Limb (tissue), 2 donors: ENCODE measurements at regions not wholly inside any gene's neighbourhood (a gene's known extent, or its start where the extent isn't known, plus 50 kb on each side); places are given as distances from the start of the nearest gene placed in this dataset.

ENCODE experiments used
- DNase-seq, 2 donors: peaks; one replicate each; pipeline ENCODE4 v3.0.0-alpha.2; 2016; ENCODE audit errors: extremely low spot score in 2 of 2

DNA sequence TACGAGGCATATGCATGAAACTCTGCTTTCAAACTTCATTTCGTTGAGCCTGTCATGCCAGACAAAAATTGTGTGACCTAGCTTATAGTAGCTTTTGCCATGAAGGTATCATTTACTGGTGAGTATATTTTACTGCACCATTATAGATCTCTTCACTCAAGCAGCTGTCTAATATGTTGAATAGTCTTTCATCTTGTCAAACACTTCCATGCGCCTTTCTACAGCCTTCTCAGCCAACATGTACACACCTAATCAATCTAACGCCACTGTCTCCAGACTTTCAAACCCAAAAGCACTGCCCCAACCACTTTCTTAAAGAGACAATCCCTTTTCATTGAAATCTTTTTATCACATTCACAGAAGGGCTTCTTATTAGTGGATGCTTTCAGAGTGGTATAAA, 757.4 kb downstream of the VRK1 start:
- no peak for DNase-seq

DNA sequence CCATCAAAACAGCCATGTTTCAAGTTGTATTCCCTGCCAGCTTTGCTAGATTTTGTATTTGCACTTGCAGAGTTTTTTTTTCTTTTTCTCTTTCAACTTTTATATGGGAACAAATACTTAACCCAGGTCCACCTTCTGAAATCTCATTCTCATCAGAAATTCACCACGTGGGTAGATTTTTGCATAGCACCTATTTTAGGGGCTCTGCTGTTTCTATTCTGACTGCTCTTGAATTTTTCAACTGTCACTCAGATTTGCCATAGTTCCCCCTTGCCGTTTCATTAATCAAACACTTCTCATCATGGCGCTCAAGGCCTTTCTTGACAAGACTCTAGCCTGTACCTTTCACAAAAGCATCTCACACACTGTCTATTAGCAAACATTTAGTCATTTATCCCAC, 767.2 kb downstream of the VRK1 start:
- no peak for DNase-seq

DNA sequence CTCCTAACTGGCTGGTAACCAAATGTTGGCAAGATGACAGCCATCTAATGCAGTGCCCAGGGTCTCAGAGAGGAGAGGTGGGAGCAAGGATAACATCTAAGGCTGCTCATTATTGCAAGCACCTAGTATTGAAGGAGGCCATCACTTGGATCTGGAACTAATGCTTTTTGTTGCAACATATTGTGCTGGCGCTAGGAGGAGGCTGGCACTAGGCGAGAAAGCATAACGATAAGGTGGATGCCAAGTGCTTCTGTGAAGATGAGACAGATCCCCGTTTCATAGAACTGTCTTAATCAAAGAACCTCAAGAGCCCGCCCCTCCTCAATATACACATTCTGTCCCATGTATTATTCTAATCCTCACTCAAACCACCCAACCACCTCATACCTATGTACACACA, 774.0 kb downstream of the VRK1 start:
- DNase-seq, result no peak

DNA sequence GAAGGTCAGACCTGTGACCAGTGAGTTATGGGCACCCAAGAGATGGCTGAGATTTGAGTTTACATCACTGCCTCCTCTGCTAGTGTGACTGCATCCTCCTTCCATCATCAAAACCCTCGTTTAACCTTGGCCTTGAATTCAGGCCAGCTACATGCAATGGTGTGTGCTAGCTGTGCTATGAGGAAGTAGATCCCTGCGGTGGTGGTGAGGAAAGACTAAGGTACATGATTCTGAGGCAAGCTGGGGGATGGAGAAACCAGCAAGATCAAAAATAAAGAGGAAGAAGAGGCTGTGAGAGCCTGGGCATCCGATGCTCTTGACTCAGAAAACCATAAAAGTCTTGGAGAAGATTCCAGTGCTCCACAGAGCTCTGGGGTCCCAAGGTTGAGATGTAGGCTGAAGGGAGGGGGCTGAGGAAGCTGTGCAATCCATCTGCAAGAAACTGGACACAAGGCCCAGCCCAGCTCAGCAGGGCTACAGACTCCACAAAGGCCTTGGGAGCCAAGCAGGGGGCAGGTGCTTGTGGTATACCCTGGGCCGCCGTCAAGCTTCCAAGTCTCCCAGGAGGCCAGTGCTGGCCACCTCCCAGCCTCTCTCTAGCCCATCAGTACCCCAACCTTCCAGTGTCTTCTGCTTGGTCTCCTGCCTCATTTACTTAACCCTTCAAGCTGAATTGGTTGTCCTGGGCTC, 774.8 kb downstream of the VRK1 start:
- DNase-seq, result no peak

DNA sequence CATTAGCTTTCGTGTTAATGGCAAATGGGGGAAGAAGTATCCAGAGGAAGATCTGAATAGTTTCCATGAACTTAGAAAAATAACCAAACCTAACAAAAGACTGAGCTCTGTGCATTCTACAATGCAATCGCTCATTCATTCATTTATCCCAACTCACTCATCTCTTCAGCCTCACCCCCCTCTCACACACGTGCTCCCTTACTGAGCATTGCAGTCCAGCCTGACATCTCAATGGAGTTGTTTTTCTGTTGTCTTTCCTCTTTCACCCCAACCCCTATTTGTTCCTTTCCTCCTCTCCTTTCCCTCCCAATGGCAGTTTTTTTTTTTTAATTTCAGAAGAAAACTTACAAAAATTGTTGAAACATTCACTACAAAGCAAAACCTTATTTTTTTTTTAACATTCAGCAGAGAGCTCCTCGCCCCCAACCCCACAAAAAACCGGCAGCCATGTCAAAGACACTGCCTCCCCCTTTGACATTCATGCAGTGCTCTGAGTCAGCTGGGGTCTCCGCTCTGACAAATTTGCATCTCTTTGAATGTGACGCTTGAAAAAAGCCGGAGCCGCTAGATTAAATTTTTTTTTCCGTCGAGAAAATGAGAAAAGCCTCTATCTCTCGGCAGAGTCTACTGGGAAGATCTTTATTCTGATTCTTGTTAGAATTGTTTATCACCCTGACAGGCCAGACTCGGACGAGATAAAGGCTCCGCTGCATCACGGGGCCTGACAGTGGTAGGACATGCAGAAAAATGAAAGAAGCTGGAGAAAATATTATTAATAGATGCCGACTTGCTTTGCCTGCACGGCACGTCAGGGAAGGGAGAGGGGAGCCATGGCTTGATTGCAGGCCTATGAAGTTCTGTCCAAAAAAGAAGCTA, 775.6 kb downstream of the VRK1 start:
- no peak for DNase-seq

DNA sequence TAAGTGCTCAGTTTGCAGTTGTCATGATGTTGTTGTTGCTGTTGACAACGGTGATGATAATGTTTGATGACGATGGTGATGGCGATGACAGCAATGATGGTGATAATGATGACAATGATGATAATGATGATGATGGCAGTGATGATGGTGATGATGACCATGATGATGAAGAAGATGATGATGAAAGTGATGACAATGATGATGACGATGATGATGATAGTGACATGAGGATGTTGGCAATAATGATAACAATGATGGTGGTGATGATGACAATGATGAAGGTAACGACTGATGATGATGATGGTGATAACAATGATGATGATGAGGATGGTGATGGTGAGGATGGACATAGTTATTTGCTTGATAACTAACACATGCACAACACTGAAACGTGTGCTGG, 778.5 kb downstream of the VRK1 start:
- DNase-seq, result no peak

DNA sequence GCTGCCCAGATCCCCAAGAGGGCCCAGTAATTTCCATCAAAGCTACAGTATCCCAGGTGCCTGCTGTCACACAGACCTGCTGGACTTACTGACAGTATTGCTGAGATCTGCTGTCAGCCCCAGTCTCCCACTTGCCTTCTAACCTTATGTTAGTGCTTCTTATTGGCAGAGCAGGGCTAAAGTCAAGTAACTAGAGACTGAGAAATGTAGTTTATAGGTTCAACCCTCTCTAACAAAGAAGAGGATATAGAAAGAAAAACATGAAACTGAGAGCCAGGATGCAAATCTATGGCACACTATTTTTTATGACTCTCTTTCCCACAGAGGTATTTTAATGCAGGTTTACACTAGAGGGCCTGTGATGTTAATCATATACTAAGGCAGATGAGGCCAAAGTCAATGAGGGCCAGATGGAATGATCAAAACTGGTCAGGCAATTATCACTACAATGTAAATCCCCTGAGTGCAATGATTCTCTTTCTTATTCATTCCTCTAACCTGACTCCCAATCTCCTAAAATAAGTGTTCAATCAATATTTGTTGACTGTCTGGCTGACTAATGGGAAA, 781.9 kb downstream of the VRK1 start:
- DNase-seq, result no peak

DNA sequence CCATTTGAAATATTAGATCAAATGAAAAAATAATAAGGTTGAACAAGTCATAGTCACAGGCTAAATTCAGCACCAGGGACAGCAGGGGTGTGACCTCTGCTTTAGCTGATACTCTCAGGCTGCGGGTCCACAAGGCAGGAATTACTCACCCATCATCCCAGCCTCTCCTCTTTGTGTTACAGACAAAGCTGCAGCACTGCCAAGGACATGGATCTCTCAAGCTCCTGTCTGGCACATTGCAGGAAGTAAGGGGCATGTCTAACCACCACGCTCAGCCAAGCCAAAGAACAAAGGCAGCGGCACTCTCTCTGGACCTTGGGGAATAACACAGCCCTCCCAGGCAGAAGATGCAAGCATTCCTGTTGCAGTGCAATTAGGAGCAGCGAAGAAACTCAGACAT, 783.8 kb downstream of the VRK1 start:
- DNase-seq, result peak; percentile 1 to 47

DNA sequence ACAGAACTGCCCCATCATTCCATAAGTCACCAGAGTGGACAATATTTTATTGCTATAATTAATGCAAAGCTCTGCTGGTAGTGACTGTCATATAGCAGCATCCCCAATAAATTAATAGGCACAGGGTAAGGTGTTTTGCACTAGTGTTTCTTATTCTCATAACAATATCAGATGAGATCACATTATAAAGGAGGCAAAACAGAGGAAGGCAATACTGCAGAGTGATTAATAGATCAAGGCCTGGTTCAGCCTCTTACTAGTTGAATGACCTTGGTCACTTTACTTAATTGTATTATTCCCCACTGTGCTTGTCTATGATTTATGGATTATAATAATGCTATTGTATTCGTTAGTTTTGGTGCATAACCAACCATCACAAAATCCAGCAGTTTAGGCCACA, 784.8 kb downstream of the VRK1 start:
- DNase-seq, result no peak

DNA sequence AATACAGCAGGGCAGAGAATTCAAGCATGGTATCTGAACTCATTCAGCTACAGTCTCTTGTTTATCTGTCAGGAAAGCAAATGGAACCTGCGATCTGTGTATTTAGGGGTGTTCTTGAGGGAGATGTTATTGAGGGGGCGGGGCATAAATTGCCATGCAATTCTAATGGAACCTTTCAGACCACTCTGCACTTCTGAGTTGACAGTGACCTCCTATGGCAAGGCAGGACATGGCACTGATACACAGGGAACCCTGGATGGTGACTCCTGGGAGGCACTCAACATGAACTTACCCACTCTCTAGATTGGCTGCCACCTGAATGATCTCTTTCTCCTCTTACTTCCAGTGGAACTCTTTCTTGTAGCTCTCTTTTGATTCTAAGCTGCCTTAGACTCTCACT, 787.3 kb downstream of the VRK1 start:
- DNase-seq, result no peak

DNA sequence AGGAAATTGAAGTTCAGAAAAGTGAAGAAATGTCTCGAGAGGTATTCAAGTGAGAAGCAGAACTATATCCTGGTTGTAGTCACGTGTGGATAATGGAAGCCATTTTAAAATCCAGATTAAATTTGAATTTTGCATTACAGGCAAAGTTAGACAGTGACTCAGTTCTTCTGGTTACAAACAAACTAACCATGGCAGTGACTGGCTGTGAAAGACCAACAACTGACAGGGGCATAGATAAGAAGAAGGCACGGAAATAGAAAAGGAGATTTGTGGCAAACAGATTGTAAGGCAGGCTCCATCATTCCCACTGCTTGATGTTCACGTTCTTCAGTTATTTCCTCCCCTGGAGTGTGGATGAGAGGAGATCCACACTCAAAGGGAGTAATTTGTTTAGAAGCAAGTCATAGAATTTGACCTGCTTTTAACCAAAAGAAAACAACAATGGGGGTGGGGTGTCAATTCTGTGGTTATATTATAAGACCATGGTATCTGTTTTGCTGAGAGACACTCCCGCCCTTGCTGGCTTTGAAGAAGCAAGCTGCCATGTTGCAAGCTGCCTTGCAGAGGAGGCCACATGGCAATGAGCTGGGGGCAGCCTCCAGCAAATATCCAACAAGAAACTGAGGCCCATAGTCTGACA, 795.3 kb downstream of the VRK1 start:
- DNase-seq, result no peak

DNA sequence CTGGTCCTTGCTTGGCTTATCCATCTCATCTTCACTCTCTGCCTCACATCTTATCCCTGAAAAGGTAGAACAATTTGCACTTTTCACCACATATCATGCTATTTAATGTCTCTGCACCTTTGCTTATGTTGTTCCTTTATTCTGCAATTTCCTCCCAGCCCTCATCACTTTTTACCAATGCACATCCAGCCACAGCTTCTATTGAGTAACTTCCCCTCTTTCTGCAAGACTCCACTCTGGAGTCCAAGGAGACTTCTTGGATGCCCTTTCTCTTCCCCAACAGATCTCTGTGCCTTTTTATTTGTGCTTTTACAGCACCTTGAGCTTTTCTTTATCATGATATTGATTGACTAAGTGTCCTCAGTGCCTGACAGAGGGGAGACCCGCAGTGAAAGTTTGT, 797.1 kb downstream of the VRK1 start:
- no peak for DNase-seq

DNA sequence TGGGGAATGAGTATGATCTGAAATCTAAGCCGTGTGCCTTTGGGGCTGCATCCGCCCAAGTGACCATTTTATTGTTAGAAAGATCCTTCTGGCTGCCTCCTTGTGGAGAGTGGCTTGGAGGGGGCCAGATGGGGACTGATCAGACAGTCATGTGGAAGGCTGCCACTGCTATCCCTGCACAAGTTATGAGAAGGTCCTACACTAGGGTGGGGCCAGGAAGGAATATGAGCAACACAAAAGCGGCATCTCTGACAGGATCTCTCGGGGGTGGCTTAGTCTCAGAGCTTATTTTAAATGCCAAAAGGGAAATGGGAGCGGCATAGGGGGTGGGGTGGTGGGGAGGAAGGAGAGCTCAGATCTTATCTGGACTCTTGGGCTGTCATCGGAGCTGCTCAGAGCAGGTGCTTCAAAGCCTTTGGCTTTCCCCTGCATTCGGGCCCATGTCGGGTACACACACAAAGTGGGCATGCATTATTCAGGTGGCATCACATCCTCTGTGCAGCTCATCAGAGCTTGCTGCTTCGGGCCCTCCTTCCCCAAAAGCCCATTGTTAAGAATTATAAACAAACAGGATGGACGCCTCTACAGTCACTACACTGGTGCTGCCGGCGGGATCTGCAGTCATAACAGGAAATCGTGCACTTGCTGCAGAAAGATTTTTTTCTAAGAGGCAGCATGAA, 805.4 kb downstream of the VRK1 start:
- no peak for DNase-seq

DNA sequence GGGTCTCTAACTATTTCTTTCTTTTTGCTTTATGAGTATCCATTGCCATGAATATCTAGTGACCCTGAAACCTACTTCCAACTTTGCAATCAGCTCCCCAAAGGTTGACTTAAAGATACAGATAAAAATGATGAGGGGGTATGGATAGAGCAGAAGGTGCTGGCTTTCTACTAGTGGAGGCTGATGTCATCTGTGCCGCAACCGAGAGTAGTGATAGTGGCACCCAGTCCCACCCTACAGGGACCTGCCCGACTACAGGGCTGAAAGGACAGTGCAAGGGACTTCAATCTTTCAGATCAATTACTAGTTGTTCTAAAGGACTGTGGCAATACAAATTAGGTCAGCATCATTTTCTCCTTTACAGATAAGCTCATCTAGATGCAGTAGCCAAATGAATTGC, 806.0 kb downstream of the VRK1 start:
- no peak for DNase-seq

DNA sequence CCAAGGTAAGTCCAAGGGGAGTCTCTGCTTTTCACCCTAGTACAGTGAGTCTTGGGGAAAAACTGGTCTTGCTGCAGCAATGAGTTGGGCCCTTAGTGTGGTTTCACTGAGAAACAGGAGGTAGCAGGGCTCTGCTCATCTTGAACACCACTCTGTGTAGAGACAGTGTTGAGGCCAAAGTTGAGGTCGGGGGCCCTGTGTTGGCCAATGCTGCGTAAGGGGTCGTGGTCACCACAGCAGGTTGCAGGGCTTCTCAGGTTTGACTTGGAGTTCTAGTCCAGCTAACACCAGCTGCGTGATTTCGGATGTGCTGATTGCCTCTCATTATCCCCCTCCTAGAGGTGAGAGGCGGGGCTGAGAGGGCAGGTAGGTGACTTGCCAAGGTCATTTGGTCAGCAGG, 807.5 kb downstream of the VRK1 start:
- DNase-seq, result no peak

DNA sequence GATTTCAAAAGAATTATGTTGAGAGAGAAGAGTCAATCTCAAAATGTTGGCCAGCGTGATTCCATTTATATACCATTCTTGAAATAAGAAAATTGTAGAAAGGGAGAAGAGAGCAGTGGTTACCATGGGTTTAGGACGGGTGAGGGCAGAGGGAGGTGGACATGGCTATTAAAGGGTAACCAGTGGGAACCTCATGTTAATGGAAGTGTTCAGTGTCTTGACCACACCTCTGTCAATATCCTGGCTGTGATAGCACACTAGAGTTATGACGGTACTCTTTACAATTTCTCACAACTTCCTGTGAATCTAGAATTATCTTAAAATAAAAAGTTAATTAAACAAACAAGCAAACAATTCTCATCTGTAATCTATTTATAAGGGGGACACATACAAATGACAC, 821.2 kb downstream of the VRK1 start:
- no peak for DNase-seq

DNA sequence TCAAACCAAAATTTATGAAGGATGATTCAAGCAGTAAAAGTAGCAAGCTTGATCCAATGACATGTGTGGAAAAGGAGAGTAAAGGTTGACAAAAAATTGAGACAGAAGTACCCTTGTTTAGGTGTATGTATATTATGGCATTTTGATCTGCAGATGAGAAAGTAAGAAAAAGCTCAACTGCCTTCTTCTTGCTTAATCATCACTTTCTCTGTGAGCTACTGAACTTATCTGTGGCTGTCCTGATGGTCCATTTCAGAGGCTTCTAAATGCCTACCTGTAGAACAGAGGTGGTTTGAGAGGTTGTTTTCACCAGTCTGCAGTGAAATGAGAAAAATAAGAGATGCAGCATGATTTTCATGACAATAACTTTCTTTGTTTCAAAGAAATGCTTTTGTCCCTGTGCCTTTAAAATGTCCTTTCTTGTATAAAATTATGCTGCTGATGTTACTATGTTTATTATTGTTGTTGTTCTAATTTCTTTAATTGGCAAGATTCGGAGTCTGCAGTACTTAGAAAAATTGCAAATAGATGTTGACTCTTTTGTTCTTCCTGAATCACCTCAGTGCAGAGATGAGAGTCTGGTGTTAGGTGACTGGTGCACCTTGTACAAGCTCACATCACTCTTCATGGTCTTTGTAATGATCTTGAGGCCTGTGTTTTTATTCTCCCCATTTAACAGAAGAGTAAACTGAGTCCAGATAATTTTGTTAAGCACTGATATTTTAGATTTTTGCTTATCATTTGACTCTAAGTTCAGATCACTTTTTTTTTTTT, 821.9 kb downstream of the VRK1 start:
- no peak for DNase-seq

DNA sequence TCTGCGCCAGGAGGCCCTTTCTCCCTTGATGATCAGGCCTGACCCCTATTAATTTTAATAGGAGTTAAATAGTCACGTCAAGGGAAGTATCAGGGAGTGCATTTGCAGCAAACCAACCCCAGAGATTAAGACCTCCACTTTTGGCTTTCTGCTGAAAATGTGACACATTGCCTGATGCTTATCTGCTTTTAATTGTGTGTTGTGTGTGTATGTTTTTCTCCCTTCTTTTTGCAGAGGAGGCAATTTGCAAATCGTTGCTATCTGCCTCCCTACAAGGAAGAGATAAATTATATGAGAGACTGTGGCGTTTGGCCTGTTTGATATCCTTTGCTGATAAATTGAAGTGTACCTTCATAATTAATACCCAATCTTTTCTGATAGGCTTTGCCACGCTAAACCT, 822.9 kb downstream of the VRK1 start:
- DNase-seq, result no peak

DNA sequence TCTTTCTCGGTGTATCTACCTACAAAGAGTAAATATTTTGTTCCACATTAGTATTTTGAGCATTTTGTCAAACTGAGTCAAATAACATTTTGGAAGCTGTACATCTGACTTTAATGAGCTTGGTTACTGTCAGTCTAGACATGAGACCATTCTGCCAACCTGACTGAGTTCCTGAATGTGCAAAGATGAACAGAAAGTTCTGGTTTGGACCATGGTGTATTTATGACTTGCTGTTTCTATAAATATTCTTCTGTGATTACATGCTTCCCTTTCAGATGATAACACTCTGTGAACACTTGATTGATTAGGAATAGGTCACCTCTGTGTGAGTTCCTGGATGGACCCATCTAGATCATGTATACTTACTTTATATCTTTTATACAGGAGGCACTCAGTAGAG, 827.8 kb downstream of the VRK1 start:
- DNase-seq, result no peak

DNA sequence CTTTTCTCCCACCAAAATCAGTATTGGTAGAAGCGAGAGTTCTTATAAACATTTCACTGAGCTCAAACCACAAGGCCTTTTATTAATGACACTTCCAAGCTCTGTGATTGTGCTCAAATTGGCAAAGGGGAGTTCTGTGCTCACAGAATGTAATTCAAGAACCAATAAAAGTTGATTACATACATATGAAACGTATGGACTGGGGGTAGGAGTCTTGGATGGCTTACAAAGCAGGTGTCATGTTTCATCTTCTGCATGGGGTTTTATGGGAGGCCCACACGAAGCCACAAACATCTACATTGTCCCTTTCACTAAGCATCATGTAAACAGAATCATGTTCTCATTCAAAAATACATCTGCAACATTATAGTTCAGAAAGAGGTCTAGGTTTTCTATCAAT, 828.3 kb downstream of the VRK1 start:
- DNase-seq, result peak in 1 of 2 donors; percentile 30

DNA sequence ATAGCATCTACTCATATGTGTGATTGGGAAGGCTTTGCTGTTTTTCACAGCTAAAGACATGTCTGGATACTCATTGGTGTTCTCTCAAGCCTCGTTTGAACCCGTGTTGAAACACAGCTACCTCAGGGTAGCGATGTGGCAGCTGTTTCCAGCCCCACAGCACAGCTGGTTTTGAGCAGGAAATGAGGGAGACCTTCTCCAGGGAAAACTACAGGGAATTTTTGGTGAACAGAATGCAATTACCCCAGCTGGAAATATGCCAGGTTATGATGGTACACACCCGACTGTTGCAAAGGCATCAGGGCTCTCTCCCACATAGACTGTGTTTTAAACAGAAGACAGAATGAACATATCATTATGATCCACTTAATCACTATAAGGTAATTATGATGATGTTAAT, 828.9 kb downstream of the VRK1 start:
- no peak for DNase-seq
